Loucy (cell line): ENCODE measurements at regions not wholly inside any gene's neighbourhood (a gene's known extent, or its start where the extent isn't known, plus 50 kb on each side); places are given as distances from the start of the nearest gene placed in this dataset.
"Not testable (repeated sequence)": the region's sequence is repeated elsewhere in the genome, so short reads cannot be mapped to it uniquely, and the experiment has no call there.

Experiments
- H2AFZ ChIP-seq: fragments of 200-600 bp; sonication (generic); 2 replicates; pipeline ENCODE4 v1.6.0; 2016; ENCODE audit warnings: antibody characterized with exemption, mild to moderate bottlenecking, low read length, moderate library complexity
- H3F3A ChIP-seq: fragments of 200-600 bp; 2 replicates; pipeline ENCODE4 v1.6.0; 2016; ENCODE audit warnings: antibody characterized with exemption, low read depth, mild to moderate bottlenecking
- H3K27me3 ChIP-seq: fragments of 200-600 bp; sonication (generic); 2 replicates; pipeline ENCODE4 v1.6.1; 2014; ENCODE audit warnings: low read length, mild to moderate bottlenecking; ENCODE audit not compliant: insufficient read depth, poor library complexity, severe bottlenecking
- H3K36me3 ChIP-seq: fragments of 200-600 bp; sonication (generic); 2 replicates; pipeline ENCODE4 v1.6.1; 2016; ENCODE audit warnings: low read length; ENCODE audit not compliant: insufficient read depth
- H3K4me1 ChIP-seq: fragments of 200-600 bp; sonication (generic); 2 replicates; pipeline ENCODE4 v1.5.1; 2014; ENCODE audit warnings: low read length, mild to moderate bottlenecking; ENCODE audit not compliant: insufficient read depth, poor library complexity, severe bottlenecking
- H3K4me2 ChIP-seq: fragments of 200-600 bp; sonication (generic); 2 replicates; pipeline ENCODE4 v1.6.0; 2014; ENCODE audit warnings: antibody characterized with exemption, low read length, low read depth, mild to moderate bottlenecking; ENCODE audit not compliant: poor library complexity, severe bottlenecking
- H3K4me3 ChIP-seq: fragments of 200-600 bp; sonication (generic); 2 replicates; pipeline ENCODE4 v1.5.1; 2014; ENCODE audit warnings: low read length, mild to moderate bottlenecking, mixed read lengths; ENCODE audit not compliant: poor library complexity, severe bottlenecking
- H3K79me2 ChIP-seq: fragments of 200-600 bp; sonication (generic); 2 replicates; pipeline ENCODE4 v1.6.1; 2014; ENCODE audit warnings: low read length; ENCODE audit not compliant: insufficient read depth
- H3K9ac ChIP-seq: fragments of 200-600 bp; sonication (generic); 2 replicates; pipeline ENCODE4 v1.6.0; 2014; ENCODE audit warnings: mild to moderate bottlenecking, low read depth, low read length, moderate library complexity; ENCODE audit not compliant: poor library complexity, severe bottlenecking
- H3K9me2 ChIP-seq: fragments of 200-600 bp; sonication (generic); replicated peaks from 2 replicates; pipeline ENCODE4 v1.6.1; 2016; ENCODE audit warnings: low read depth, low read length, mixed read lengths
- H3K9me3 ChIP-seq: fragments of 200-600 bp; sonication (generic); 2 replicates; pipeline ENCODE4 v1.6.1; 2014; ENCODE audit warnings: mild to moderate bottlenecking, antibody characterized with exemption, low read length, low read depth; ENCODE audit not compliant: insufficient read depth
- H4K20me1 ChIP-seq: fragments of 200-600 bp; sonication (generic); 2 replicates; pipeline ENCODE4 v1.6.0; 2014; ENCODE audit warnings: antibody characterized with exemption, low read length, mild to moderate bottlenecking; ENCODE audit not compliant: insufficient read depth, poor library complexity, severe bottlenecking
- CTCF ChIP-seq: fragments of 200-600 bp; sonication (generic); conservative IDR thresholded peaks from 2 replicates; pipeline ENCODE4 v1.5.1; 2014; ENCODE audit warnings: mild to moderate bottlenecking, antibody characterized with exemption, low read length
- EZH2phosphoT487 ChIP-seq: fragments of 200-600 bp; IDR thresholded peaks from 2 replicates; pipeline ENCODE4 v1.6.1; 2018; ENCODE audit warnings: antibody characterized with exemption, mild to moderate bottlenecking, moderate library complexity, borderline replicate concordance

- Histone ChIP-seq H3F3A (no peaks in the 10 kb centered on the region), H3K9me3 (no peaks in the 10 kb centered on the region), H3K9me2 (no peaks in the 10 kb centered on the region), H3K4me3 (no peak overlapping the region), H4K20me1 (no peaks in the 10 kb centered on the region), H3K79me2 (no peaks in the 10 kb centered on the region), H3K4me1 (no peaks in the 10 kb centered on the region), H3K9ac (no peak overlapping the region), H3K4me2 (no peak overlapping the region), H3K27me3 (no peaks in the 10 kb centered on the region), H3K36me3 (no peaks in the 10 kb centered on the region), H2AFZ (no peak overlapping the region)
- no peak for TF ChIP-seq EZH2phosphoT487
- no peak for TF ChIP-seq CTCF
Observed at GRCh38 chr13:61214551-61214950, 201.1 kb downstream of the PCDH20 start.

- not testable (repeated sequence) for H2AFZ ChIP-seq, H3K27me3 ChIP-seq, H3F3A ChIP-seq, H3K4me1 ChIP-seq, H3K79me2 ChIP-seq, H3K4me3 ChIP-seq, H3K9me3 ChIP-seq, H4K20me1 ChIP-seq, H3K4me2 ChIP-seq, H3K36me3 ChIP-seq, H3K9me2 ChIP-seq, H3K9ac ChIP-seq
Observed at GRCh38 chr13:61205898-61206297, 209.8 kb downstream of the PCDH20 start.

- H3K79me2 ChIP-seq: no peaks in the 10 kb centered on the region
- H3K36me3 ChIP-seq: no peaks in the 10 kb centered on the region
- no peaks in the 10 kb centered on the region for H3K27me3 ChIP-seq
- H3K9me3 ChIP-seq: no peaks in the 10 kb centered on the region
- no peaks in the 10 kb centered on the region for H3K4me1 ChIP-seq
- H4K20me1 ChIP-seq: no peaks in the 10 kb centered on the region
- no peak overlapping the region for H3K4me3 ChIP-seq
- H3K9ac ChIP-seq: no peak overlapping the region
- TF ChIP-seq CTCF (no peak), EZH2phosphoT487 (no peak)
- no peaks in the 10 kb centered on the region for H3F3A ChIP-seq
- H3K4me2 ChIP-seq: no peak overlapping the region
- no peaks in the 10 kb centered on the region for H3K9me2 ChIP-seq
- no peak overlapping the region for H2AFZ ChIP-seq
Observed at GRCh38 chr13:61204025-61204424, 211.6 kb downstream of the PCDH20 start.

GRCh38 chr13:61202042-61202441 lies 213.6 kb downstream of the PCDH20 start:
- Histone ChIP-seq H3K9me3 (no peaks in the 10 kb centered on the region), H3K9me2 (no peaks in the 10 kb centered on the region), H3K4me2 (no peak overlapping the region), H3K4me1 (no peaks in the 10 kb centered on the region), H3K9ac (no peak overlapping the region), H3K27me3 (no peaks in the 10 kb centered on the region), H4K20me1 (no peaks in the 10 kb centered on the region), H3K36me3 (no peaks in the 10 kb centered on the region), H3K4me3 (no peak overlapping the region), H3K79me2 (no peaks in the 10 kb centered on the region), H3F3A (no peaks in the 10 kb centered on the region), H2AFZ (no peak overlapping the region)
- TF ChIP-seq CTCF: no peak
- TF ChIP-seq EZH2phosphoT487: no peak
